GM18951 (cell line): ENCODE measurements at regions not wholly inside any gene's neighbourhood (a gene's known extent, or its start where the extent isn't known, plus 50 kb on each side); places are given as distances from the start of the nearest gene placed in this dataset.
"Not testable (repeated sequence)": the region's sequence is repeated elsewhere in the genome, so short reads cannot be mapped to it uniquely, and the experiment has no call there.

ENCODE experiments used
- POLR2A ChIP-seq: IDR thresholded peaks from 4 replicates; pipeline ENCODE4 v1.6.1; 2011; ENCODE audit warnings: mild to moderate bottlenecking; ENCODE audit not compliant: insufficient read length, insufficient read depth; ENCODE audit errors: extremely low read depth
- in situ Hi-C: fragments of 300-500 bp; cut with MboI; formaldehyde crosslinking; loops from one replicate; pipeline ENCODE4 v1.12.0; 2022; ENCODE audit warnings: low sequenced_read_pairs, mixed read lengths, inconsistent platforms; ENCODE audit not compliant: unreplicated experiment

DNA sequence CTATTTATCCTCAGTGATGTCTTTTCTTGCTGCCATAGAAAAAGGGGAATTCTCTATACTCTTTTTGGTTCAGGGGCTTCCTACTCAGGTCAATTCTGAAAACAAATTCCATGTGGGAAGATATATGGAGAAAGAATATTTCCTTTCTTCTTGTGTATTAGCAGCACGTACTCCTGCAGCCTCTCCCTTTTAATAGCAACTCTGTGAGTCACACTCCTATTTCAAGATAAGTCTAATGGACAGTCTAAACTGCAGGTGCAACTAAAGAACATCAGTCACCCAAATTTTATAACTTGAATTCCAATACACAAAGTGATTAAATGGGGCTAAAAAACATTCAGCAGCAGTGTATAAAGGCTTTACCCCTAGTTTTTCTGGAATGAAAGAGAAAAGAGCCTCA is 942.2 kb downstream of the CNTNAP5 start:
- in situ Hi-C loops = no loop called here
- TF ChIP-seq POLR2A = no peak

DNA sequence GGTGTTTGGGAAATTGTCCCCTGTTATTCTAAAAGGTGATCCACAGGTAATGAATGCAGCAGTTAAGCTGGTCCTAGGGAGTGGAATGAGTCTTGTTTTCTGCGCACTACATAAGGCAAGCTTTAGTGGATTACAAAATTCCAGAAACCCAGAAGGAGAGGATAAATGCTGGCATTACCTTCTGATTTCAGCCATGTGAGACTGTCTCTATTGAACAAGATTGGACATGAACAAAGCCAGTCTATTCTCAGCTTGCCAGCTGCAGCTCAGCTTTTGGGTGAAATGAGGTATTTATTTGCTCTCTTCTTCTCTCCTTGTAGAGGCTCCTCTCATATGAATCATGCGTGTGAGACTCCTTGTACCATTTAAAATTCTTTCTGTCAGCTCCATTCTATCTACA is 944.9 kb downstream of the CNTNAP5 start:
- in situ Hi-C loops = no loop called here
- no peak for TF ChIP-seq POLR2A

DNA sequence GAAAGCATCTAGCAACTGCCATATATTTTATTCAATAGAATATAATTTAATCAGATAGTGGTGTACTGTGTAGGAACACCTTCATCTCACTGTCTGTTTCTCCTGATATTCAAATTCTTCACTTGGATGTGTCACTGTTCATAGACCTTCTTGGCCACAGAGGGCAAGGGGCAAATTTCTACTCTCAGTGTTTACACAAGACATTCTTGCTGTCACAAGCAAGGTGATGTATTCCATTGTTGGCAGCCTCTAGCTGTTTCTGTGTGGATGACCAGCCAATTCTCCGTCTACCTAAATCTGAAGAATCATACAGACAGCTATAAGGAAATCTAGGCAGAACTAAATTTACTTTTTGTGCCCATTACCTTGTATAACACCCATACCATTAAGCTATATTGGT is 948.3 kb downstream of the CNTNAP5 start:
- TF ChIP-seq POLR2A = no peak
- in situ Hi-C loops = no loop called here

DNA sequence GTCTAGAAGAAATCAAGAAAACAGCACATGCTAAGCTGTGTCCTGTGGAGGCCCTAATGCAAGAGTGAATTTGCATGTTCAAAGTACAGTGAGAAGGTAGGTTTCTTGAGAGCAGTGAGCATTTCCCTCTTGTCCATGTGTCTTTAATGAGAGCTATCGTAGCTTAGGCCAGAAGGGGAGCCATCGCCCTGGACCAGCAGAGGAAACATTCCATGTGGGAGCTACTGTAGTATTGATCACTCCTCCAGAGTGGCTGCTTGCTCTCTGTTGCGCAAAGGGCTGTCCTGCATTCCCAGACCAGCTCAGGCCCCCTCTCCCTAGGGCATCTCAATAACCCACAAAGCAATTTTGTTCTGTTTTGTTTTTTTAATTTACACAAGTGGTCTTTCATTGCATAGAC is 950.1 kb downstream of the CNTNAP5 start:
- in situ Hi-C loops = no loop called here

DNA sequence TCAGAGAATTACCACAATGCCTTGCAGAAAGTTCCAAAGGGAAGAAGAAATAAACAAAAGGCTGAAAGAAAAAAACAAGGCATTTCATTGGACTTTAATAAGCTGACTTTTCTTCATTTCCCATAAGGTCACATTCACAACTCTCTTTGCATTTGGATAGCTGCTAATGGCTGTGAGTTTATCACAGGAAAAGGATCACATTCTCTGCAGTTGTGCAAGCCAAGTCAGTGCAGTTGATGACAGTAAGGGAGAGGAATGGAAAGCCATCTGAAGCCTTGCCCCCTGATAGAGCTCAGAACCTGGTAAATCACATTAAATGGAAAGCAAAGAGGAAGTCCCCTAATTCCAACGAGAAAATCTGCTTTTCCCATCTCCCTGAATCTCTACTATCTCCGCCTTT is 950.6 kb downstream of the CNTNAP5 start:
- no peak for TF ChIP-seq POLR2A
- in situ Hi-C loops = no loop called here

More for the DNA sequence above, 950.1 kb downstream of the CNTNAP5 start:
- TF ChIP-seq POLR2A = no peak

DNA sequence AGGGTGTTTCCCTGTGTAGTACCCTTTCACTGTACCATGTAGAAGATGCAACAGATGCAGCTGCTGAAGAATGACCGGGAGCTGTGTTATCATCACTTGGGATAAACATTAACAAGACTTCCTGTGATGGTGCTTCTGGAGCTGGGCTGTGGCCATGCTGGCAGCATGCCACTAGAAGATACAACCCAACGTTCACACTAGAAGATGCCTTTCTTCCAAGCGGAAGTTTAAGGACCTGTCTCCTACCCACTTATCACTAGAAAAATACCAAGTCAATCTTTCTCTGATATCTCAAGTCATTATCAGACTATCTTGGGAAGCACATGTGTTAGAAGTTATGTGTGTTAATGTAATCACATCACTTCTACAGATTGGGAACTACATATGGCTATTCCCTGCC is 953.5 kb downstream of the CNTNAP5 start:
- in situ Hi-C loops = no loop called here
- TF ChIP-seq POLR2A = no peak

DNA sequence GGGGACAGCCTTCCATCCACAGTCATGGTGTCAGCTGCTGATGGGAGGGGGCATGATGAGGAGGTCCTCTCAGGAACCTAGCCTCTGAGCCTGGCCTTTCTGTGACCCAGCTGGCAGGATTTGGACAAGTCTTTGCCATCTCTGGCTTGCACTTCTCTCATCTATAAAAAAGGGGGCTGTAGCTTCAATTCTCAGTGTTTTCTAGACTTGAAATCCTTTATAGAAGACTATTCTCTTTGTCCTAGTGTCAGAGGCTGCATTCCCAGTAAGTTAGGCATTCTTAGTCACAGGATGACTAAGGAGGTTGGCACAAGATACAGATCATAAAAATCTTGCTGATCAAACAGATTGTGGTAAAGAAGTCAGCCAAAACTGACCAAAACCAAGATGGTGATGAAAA is 958.5 kb downstream of the CNTNAP5 start:
- in situ Hi-C loops = no loop called here
- TF ChIP-seq POLR2A = no peak

DNA sequence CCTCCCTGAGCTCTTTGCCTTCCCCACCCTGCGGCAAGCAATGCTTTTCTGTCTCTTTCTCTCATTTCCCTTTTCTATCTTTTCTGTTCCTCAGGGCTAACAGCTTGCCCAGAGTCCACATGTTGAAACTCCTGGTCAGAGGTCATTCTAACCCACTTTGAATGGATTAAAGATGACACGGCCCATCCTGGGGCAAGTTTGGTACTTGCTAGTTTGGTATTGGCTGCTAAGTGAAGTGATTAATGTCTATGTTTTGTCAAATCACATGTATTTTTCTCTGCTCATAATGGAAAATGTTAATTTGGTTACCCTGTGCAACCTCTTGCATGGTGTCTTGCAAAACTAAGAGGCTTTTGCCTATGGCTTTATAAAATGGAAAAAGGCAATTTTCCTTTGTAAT is 960.2 kb downstream of the CNTNAP5 start:
- no peak for TF ChIP-seq POLR2A
- in situ Hi-C loops = no loop called here

DNA sequence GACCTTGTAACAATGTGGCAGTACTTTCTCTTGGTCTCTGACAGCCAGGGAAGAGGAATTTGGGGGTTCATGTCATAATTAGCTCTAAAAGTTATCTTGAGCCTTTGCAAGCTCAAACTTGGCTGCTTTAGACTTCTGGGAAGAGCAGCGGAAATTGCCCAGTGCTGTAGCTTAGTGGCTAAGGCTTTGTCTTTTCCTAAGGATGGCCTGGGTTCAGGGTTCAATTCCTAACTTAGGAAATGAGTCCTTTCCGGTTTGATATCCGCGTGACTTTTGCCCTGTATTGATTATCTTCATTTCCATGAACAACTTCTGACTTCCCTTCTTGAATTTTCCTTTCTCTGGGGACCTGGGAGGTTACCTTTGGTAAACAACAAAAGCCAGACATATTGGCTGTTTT is 961.0 kb downstream of the CNTNAP5 start:
- in situ Hi-C loops = no loop called here
- no peak for TF ChIP-seq POLR2A

DNA sequence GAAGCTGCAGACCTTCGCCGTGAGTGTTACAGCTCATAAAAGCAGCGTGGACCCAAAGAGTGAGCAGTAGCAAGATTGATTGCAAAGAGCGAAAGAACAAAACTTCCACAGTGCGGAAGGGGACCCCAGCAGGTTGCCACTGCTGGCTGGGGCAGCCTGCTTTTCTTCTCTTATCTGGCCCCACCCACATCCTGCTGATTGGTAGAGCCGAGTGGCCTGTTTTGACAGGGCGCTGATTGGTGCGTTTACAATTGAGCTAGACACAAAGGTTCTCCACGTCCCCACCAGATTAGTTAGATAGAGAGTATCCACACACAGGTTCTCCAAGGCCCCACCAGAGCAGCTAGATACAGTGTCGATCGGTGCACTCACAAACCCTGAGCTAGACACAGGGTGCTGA is 961.8 kb downstream of the CNTNAP5 start:
- in situ Hi-C loops = not testable (repeated sequence)

DNA sequence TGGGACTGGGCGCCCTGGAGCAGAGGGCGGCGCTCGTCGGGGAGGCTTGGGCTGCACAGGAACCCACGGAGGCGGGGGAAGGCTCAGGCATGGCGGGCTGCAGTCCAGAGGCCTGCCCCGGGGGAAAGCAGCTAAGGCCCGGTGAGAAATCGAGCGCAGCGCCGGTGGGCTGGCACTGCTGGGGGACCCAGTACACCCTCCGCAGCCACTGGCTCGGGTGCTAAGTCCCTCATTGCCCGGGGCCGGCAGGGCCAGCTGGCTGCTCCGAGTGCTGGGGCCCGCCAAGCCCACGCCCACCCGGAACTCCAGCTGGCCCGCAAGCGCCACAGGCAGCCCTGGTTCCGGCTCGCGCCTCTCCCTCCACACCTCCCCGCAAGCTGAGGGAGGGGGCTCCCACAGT is 962.3 kb downstream of the CNTNAP5 start:
- in situ Hi-C loops = not testable (repeated sequence)

DNA sequence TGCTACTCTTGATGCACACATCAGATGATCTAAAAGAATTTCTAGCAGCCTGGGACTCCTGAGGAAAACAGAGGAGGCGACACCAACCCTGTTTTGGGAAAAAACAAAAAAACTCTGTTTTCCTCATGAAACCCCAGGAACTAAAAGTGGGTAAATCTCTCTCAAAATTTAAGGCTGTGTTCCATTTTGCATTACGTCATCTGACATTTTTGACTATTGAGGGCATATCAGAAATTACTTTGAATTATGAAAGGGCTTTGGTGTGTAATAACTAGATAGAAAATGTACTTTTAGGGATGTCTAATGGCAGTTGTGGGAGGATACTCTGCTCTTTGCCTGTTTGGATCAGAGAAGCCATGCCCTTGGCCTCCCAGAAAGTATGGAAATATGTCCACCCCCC is 963.0 kb downstream of the CNTNAP5 start:
- no peak for TF ChIP-seq POLR2A
- in situ Hi-C loops = no loop called here

DNA sequence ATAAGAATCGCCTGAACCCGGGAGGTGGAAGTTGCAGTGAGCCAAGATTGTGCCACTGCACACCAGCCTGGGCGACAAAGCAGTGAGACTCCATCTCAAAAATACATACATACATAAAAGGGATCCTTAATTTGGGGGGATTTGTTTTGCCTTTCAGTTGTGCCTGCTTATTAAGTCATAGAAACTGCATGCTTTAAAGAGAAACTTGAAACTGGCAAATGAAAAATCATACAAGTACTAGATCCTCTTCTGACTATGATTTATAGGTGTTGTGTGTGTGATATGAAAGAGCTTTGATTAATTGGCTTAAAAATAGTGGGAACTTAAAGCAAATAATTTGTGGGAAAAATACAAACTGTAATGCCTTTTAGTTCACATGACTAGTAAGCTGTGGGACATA is 963.7 kb downstream of the CNTNAP5 start:
- in situ Hi-C loops = no loop called here
- no peak for TF ChIP-seq POLR2A

DNA sequence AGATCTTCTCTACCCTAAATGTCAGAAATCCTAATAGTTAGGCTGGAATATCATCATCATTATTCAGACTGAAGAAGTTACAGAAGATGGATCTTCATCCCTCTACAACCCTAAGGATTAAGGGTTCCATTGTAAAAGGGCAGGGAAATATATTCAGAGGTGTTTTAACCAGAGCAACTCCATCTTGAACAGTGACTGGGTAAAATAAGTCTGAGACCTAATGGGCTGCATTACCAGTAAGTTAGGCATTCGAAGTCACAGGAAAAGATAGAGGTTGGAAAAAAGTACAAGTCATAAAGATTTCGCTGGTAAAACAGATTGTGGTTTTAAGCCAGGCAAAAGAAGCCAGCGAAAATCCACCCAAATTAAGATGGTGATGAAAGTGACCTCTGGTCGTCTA is 968.7 kb downstream of the CNTNAP5 start:
- TF ChIP-seq POLR2A = no peak
- in situ Hi-C loops = no loop called here

DNA sequence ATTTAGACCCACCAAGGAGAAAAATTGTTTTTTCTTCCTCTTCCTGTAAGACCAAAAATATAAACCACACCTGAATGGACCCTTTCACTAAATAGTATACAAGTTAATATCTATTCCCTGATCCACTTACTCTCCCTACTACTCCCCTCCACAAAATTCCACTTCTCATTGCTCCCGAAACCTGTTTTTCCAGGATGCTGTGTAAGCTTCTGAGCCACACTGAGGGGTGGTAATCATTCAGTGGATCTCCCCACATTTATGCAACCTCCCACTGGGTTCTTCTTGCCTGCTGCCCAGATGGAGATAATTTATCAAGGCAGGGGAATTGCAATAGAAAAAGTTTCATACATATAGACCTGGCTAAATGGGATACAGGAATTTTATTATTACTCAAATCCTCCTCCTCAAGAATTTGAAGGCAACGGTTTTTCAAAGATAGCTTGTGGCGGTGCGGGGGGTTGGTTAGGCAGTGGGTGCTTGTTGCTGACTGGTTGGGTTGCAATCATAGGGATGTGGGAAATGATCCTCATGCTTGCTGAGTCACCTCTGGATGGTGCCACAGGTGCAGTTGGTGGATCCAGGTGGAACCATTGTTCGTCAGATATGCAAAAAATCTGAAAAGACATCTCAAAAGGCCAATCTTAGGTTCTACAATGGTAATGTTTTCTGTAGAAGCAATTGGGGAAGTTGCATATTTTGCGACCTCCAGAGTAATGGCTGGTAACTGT is 970.3 kb downstream of the CNTNAP5 start:
- TF ChIP-seq POLR2A = no peak
- in situ Hi-C loops = no loop called here
